GM18502 (cell line): ENCODE measurements at regions not wholly inside any gene's neighbourhood (a gene's known extent, or its start where the extent isn't known, plus 50 kb on each side); places are given as distances from the start of the nearest gene placed in this dataset.
"Not testable (repeated sequence)": the region's sequence is repeated elsewhere in the genome, so short reads cannot be mapped to it uniquely, and the experiment has no call there.

ENCODE experiments used
- ATAC-seq: cut with Tn5 transposase; IDR thresholded peaks from one replicate; pipeline ENCODE4 v1.9.1; 2021; ENCODE audit warnings: mild to moderate bottlenecking; ENCODE audit not compliant: unreplicated experiment, poor library complexity

GRCh38 chr14:19237656-19238055, 196.5 kb downstream of the POTEG start:
- ATAC-seq = not testable (repeated sequence)

GRCh38 chr14:19238584-19238983, 195.6 kb downstream of the POTEG start:
- ATAC-seq = not testable (repeated sequence)

DNA sequence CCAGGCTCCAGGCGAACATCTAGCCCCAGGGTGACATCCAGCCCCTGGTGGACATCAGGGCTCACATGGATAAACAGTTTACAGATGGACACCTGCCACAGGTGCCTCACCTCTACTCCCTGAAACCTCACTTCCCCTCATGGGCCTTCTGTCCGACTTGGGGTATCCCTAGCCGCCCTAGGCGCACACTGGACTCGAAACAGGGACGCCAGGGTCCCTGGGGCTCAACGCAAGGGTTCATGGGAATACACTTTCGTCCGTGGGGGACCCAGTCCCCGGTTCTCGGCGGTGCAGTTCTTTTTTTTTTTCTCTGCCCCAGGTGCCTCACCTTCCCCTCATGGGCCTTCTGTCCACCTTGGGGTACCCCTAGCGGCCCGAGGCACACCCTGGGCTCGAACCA, 194.2 kb downstream of the POTEG start:
- not testable (repeated sequence) for ATAC-seq

DNA sequence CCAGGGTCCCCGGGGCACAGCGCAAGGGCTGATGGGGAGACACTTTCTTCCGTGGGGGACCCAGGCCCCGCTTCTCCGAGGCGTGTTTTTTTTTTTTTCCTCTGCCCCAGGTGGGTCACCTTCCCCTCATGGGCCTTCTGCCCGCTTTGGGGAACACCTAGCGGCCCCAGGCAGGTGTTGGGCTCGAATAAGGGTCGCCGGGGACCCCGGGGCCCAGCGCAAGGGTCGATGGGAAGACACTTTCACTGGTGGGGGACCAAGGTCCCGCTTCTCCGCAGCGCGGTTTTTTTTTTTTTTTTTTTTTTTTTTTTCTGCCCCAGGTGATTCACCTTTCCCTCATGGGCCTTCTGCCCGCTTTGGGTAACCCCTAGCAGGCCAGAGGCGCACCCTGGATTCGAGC, 193.8 kb downstream of the POTEG start:
- not testable (repeated sequence) for ATAC-seq

DNA sequence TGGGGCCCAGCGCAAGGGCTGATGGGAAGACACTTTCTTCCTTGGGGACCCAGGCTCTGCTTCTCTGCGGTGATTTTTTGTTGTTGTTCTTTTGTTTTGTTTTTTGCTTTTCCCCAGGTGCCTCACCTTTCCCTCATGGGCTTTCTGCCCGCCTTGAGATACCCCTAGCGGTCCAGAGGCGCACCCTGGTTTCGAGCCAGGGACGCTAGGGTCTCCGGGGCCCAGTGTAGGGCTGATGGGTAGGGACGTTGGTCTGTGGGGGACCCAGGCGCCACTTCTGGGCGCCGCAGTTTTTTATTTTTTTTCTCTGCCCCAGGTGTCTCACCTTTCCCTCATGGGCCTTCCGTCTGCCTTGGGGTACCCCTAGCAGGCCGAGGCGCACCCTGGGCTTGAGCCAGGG, 192.7 kb downstream of the POTEG start:
- not testable (repeated sequence) for ATAC-seq

- not testable (repeated sequence) for ATAC-seq
Measured at GRCh38 chr14:19242529-19242928, 191.6 kb downstream of the POTEG start.

DNA sequence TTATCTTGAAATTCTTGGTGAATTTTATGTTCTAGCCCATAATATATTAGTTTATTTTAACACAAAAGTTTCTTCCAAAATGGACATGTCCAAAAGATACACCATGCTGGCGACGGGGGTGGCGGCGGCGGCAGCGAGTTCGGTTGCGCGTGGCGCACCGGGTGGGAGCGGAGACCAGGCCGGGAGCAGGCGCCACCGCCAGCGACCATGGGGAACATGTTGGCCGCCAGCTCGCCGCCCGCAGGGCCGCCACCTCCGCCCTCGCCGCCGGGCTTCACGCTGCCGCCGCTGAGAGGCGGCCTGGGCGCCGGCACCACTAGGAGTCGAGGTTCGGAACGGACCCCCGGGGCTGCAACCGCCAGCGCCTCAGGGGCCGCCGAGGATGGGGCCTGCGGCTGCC, 167.2 kb downstream of the POTEG start:
- not testable (repeated sequence) for ATAC-seq

DNA sequence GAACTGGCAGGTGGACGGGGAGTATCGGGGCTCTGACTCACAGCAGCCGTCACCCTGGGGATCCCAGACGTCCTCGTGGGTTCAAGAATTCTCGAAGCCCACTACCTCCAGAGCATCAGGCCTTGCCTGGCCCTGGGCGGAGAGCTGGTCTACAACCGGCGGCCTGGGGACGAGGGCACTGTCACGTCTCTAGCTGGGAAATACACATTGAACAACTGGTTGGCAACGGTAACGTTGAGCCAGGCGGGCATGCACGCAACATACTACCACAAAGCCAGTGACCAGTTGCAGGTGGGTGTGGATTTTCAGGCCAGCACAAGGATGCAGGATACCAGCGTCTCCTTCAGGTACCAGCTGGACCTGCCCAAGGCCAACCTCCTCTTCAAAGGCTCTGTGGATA, 166.5 kb downstream of the POTEG start:
- ATAC-seq = not testable (repeated sequence)

DNA sequence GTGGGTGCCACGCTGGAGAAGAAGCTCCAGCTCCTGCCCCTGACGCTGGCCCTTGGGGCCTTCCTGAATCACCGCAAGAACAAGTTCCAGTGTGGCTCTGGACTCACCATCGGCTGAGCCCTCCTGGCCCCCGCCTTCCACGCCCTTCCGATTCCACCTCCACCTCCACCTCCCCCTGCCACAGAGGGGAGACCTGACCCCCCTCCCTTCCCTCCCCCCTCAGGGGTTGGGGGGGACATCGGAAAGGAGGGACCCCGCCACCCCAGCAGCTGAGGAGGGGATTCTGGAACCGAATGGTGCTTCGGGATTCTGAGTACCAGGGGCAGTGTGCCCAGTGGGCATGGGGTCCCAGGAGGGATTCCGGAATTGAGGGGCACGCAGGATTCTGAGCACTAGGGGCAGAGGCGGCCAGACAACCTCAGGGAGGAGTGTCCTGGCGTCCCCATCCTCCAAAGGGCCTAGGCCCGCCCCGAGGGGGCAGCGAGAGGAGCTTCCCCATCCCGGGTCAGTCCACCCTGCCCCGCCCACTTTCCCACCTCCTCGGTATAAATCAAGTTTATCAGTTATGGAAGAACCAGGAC, 166.0 kb downstream of the POTEG start:
- ATAC-seq = not testable (repeated sequence)

DNA sequence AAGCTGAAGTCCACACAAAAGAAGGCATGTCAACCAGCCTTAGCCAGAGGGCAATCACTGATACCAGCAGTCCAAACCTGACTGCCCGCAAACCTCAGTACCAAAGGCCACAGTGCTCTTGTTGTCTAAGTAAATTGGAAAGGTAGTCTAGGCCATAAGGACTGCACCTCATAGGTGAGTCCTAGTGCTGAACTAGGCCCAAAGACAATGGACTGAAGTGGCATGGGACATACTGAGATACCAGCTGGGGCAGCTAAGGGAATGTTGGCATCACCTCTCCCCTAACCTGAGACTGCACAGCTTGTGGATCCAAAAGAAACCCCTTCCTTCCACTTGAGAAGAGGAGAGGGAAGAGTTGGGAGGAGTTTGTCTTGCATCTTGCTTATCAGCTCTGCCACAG, 161.9 kb downstream of the POTEG start:
- not testable (repeated sequence) for ATAC-seq

DNA sequence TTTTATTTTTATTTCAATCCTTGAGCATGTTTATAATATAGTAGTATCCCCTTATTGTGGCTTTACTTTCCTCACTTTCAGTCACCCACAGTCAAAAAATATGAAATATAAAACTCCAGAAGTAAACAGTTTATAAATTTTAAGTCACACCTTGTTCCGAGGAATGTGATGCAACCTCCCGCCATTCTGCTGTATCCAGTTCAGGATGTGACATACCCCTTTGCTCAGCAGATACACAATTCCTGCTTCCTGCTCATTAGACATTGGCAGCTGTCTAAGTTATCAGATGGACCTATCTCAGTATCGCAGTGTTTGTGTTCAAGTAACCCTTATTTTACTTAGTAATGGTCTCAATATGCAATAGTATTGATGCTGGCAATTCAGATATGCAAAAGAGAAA, 144.5 kb downstream of the POTEG start:
- ATAC-seq = not testable (repeated sequence)

- ATAC-seq = not testable (repeated sequence)
Measured at GRCh38 chr14:19300243-19300642, 133.9 kb downstream of the POTEG start.

GRCh38 chr14:19300838-19301237, 133.3 kb downstream of the POTEG start:
- ATAC-seq = not testable (repeated sequence)

DNA sequence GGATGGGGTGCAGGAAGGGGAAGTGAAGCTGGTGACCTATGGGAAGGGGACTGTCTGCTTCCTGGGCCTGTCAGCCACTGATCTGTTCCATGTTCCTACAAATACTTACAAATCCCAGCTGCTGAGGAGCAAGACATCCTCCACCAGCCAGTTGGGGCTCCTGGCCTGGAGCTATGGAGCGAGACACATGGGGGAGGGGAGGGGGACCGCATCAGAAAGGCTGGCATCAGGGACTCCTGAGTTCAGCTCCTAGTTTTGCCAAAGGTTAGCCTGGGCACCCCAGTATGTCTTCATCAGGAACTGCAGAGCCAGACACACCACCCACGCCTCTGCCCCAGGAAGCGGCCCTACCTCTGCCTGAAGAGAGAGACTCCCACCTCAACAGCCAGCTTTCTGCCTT, 130.3 kb downstream of the POTEG start:
- ATAC-seq = not testable (repeated sequence)

GRCh38 chr14:19304442-19304841, 129.7 kb downstream of the POTEG start:
- not testable (repeated sequence) for ATAC-seq

DNA sequence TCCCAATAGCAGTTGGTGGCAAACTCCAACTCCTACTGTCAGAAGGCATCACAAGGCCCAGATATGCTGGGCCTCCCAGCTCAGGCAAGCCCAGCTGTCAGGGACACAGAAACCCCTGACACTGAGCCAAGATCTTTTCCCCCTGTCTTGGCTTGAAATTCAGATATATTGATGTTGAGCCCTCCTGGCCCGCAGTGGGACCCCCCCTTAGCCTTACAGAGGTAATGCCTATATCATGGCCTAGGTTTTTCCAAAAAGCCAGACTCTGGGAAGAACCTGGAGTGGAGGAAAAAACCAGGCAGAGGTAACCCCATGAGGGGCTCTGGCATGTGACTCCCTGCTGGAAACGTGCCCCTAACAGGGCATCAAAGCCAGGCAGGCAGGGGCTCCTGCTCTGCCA, 129.2 kb downstream of the POTEG start:
- ATAC-seq = not testable (repeated sequence)

GRCh38 chr14:19305776-19306175, 128.4 kb downstream of the POTEG start:
- not testable (repeated sequence) for ATAC-seq

DNA sequence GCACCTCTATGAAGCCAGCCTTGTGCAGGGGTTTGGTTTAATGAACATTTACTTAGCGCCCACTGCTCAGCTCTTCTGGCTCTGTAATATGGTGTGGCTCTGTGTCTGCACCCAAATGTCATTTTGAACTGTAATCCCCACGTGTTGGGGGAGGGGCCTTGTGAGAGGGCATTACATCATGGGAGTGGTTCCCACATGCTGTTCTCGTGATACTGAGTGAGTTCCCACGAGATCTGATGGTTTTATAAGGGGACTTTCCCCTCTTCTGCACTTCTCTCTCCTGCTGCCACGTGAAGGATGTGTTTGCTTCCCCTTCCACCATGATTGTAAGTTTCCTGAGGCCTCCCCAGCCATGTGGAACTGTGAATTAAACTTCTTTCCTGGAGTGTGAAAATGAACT, 127.7 kb downstream of the POTEG start:
- not testable (repeated sequence) for ATAC-seq

DNA sequence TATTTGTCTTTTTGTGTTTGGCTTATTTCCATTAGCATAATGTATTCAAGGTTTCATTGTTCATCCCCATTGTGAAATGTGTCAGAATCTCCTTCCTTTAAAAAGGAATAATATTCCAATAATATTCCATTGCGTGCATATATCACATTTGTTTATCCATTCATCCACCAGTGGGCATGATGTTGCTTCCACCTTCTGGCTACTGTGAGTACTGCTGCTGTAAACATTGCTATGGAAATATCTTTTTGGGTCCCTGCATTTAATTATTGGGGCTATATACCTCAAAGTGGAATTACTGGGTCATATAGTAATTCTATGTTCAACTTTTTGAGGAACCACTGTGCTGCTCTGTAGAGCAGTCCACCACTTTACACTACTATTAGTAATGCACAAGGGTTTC, 123.1 kb downstream of the POTEG start:
- not testable (repeated sequence) for ATAC-seq

DNA sequence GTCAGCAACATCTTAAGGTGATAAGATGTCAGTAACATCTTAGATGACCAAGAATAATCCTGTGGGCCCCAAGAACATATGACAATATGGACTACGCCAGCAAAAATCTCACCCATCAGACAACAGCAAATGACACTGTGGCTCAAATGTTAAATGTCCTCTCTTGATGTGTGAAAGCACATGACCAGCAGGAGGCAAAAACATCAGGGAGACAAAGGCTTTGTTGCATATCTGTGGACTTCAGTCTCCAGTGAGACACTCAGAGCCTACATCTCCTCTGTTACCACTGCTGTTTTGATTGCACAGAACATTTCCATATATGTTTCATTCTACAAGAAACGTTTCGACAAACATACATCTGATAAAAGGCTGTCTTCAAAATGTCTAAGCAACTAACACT, 103.5 kb downstream of the POTEG start:
- not testable (repeated sequence) for ATAC-seq

- not testable (repeated sequence) for ATAC-seq
Measured at GRCh38 chr14:19337232-19338059, 96.7 kb downstream of the POTEG start.

DNA sequence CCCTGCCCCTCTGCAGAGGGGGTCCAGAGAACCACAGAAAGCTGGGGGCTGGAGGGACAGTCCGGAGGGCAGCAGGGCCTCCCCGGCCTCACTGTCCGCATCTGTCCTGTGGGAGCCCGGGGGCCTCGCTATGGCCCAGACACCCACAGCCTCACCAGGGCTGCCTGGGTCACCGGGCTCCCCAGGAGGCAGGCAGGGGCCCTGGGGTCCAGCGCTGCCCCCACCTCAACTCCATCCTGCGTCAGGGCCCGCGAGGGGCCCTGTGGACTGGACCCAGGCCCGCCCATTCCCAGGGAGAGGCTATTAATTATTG, 96.1 kb downstream of the POTEG start:
- not testable (repeated sequence) for ATAC-seq
